ENCODE measurements at regions not wholly inside any gene's neighbourhood (a gene's known extent, or its start where the extent isn't known, plus 50 kb on each side); places are given as distances from the start of the nearest gene placed in this dataset.

DNA sequence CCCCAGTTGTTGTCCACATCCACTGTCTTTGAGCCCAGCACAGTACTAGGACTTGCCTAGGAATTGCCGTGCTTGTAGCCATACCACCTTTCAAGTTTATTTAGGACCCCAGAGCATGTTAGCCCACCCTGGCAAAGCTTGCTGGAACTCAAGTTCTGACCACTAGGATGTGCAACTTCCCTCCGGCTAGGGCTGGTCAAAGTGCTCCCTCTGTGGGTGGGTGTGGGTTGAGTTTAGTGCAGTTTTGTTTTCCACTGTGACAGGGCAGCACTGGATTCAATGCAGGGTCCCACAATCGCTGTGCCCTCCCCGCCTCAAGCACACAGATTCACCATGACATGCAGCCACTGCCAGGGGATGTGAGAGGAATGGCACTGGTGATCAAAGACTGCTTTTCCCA is 96.0 kb downstream of the RASGEF1B start:
- H3K27ac Mint-ChIP-seq = no peak overlapping the region
- no peaks in the 10 kb centered on the region for H3K27me3 Mint-ChIP-seq
- no peaks in the 10 kb centered on the region for H3K9me3 Mint-ChIP-seq
- no peak for DNase-seq
- no peak overlapping the region for H3K4me3 Mint-ChIP-seq
- H3K4me1 Mint-ChIP-seq = no peaks in the 10 kb centered on the region
- H3K36me3 Mint-ChIP-seq = no peaks in the 10 kb centered on the region
- CTCF ChIA-PET = interaction anchor here (0.5 kb wide), 1 partner anchor 299 kb away, joined by 4 read pairs; no protein-coding TSS in a partner anchor

DNA sequence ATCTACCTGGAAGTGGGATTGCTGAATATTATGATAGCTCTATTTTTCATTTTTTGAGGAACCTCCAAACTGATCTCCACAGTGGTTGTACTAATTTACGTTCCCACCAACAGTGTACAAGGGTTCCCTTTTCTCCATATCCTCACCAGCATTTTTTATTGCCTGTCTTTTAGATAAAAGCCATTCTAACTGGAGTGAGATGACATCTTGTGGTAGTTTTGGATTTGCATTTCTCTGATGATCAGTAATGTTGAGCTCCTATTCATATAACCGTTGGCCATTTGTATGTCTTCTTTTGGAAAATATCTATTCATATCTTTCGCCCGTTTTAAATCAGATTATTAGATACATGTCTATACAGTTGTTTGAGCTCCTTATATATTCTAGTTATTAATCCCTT is 101.8 kb downstream of the RASGEF1B start:
- CTCF ChIA-PET = no interaction called here
- DNase-seq = no peak
- H3K36me3 Mint-ChIP-seq = no peaks in the 10 kb centered on the region
- no peak overlapping the region for H3K4me3 Mint-ChIP-seq
- no peaks in the 10 kb centered on the region for H3K4me1 Mint-ChIP-seq
- no peak overlapping the region for H3K27ac Mint-ChIP-seq
- no peaks in the 10 kb centered on the region for H3K9me3 Mint-ChIP-seq
- peaks cover 3% of the 10 kb centered on the region for H3K27me3 Mint-ChIP-seq

DNA sequence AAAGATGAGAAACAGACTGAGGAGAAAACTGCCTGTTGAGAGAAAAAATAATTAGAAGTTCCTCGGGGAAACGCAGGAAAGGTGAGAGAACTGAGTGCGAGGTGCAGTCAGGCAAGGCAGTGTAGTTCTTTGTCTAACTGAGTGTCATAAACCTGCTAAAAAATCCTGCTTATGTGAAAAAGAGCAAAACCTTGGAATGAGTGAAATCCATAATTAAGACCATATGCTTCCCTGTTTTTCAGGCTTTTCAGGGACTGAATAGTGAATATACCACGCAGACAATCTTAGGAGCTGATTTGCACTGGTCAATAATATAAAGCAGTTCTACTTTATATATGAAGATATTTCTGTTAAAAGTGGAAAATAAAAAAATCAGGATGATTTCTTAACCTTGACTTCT is 104.9 kb downstream of the RASGEF1B start:
- DNase-seq = no peak
- CTCF ChIA-PET = no interaction called here
- Mint-ChIP-seq H3K4me3 (no peak overlapping the region), H3K27ac (no peak overlapping the region), H3K4me1 (no peaks in the 10 kb centered on the region), H3K9me3 (no peaks in the 10 kb centered on the region), H3K36me3 (no peaks in the 10 kb centered on the region), H3K27me3 (peaks cover 3% of the 10 kb centered on the region)

DNA sequence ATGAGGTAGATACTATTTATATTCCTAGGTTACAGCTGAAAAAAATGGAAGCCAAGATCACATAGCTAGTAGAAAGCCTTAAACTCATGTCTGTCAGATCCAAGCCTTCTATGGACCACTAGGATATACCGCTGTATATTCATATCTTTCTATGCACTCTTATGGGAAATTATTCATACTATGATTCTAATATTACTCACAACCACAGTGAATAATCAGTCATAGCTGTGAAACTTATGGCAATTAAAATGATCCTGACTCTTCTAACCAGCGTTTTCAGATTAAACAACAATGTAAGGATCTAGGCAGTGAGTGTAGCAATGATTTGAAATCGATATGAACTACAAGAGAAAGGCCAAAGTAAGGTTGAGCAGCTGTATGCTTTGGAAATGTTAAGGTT is 111.0 kb downstream of the RASGEF1B start:
- CTCF ChIA-PET = no interaction called here
- Mint-ChIP-seq H3K36me3 (no peaks in the 10 kb centered on the region), H3K4me3 (no peak overlapping the region), H3K27ac (no peak overlapping the region), H3K9me3 (no peaks in the 10 kb centered on the region), H3K27me3 (no peaks in the 10 kb centered on the region), H3K4me1 (no peaks in the 10 kb centered on the region)
- no peak for DNase-seq

DNA sequence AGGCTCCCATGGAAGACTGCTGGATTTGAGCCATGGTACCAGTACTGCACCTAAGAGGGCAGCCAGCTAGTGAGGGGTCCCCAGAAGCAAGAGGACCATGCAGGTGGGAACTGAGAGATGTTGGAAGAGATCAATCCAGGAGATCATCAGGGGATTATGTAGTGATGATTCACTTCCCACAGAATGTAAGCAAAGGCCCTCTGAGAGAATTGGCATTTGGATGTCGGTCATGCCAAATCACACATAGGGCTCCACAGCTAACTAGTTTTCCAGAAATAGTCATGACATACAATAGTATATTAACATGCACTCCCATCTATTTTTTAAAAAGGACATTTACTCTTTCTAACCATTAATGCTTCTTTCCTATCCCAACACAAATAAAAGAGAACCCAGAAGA is 112.5 kb downstream of the RASGEF1B start:
- CTCF ChIA-PET = no interaction called here
- no peaks in the 10 kb centered on the region for H3K36me3 Mint-ChIP-seq
- no peaks in the 10 kb centered on the region for H3K9me3 Mint-ChIP-seq
- no peak overlapping the region for H3K27ac Mint-ChIP-seq
- no peak overlapping the region for H3K4me3 Mint-ChIP-seq
- no peaks in the 10 kb centered on the region for H3K27me3 Mint-ChIP-seq
- DNase-seq = no peak
- H3K4me1 Mint-ChIP-seq = no peaks in the 10 kb centered on the region

DNA sequence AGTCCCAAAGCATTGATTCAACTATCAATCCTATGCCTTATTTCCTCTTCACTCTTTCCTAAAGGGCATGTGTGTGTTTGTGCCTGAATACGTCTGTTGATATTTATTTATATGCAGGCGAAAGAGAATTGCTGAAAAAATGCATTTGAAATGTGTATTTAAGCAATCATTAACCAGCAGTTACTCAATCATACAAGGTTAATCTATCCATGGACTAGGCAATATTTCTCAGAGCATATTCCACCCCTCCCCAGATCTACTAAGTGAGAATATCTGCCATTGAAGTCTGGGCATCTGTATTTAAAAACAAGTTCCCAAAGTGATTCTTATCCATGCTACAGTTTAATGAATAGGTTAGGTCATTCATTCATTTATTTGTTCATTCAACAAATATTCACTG is 113.6 kb downstream of the RASGEF1B start:
- CTCF ChIA-PET = no interaction called here
- H3K27me3 Mint-ChIP-seq = no peaks in the 10 kb centered on the region
- H3K4me1 Mint-ChIP-seq = no peaks in the 10 kb centered on the region
- no peak for DNase-seq
- no peak overlapping the region for H3K27ac Mint-ChIP-seq
- H3K36me3 Mint-ChIP-seq = no peaks in the 10 kb centered on the region
- H3K9me3 Mint-ChIP-seq = no peaks in the 10 kb centered on the region
- H3K4me3 Mint-ChIP-seq = no peak overlapping the region

DNA sequence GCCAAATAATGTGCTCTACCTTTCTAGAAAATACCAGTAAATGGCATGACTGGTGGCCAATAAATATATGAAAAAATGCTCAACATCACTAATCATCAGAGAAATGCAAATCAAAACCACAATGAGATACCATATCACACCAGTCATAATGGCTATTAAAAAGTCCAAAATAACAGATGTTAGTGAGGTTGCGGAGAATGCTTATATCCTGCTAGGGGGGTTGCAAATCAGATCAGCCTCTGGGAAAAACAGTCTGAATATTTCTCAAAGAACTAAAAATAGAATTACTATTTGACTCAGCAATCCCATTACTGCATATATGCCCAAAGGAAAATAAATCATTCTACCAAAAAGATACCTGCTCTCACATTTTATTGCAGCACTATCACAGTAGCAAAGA is 115.1 kb downstream of the RASGEF1B start:
- Mint-ChIP-seq H3K4me1 (no peaks in the 10 kb centered on the region), H3K4me3 (no peak overlapping the region), H3K36me3 (no peaks in the 10 kb centered on the region), H3K27ac (no peak overlapping the region), H3K9me3 (no peaks in the 10 kb centered on the region), H3K27me3 (no peaks in the 10 kb centered on the region)
- CTCF ChIA-PET = no interaction called here
- no peak for DNase-seq

DNA sequence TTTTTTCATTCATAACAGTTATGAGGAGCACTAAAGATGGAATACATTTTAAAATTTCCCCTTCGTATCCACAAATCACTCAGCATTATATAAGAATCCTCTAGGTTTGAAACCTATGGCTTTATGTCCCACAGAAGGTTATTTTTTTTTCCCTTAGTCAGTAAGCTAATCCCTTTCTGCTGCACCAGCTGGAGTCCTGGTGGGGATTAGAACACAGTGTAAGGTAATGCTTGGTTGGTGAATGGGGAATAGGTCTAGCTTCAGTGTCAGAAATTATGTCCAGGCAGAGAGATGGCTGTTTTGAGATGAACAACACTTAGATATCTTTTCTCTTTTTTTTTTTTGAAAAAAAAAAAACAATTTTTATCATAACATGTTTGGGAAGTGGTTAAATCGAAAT is 116.6 kb downstream of the RASGEF1B start:
- H3K27ac Mint-ChIP-seq = no peak overlapping the region
- H3K4me1 Mint-ChIP-seq = no peaks in the 10 kb centered on the region
- H3K9me3 Mint-ChIP-seq = no peaks in the 10 kb centered on the region
- H3K36me3 Mint-ChIP-seq = no peaks in the 10 kb centered on the region
- CTCF ChIA-PET = interaction anchor here (2.9 kb wide), 1 partner anchor 286 kb away, joined by 16 read pairs; no protein-coding TSS in a partner anchor
- H3K27me3 Mint-ChIP-seq = no peaks in the 10 kb centered on the region
- DNase-seq = no peak
- H3K4me3 Mint-ChIP-seq = no peak overlapping the region

DNA sequence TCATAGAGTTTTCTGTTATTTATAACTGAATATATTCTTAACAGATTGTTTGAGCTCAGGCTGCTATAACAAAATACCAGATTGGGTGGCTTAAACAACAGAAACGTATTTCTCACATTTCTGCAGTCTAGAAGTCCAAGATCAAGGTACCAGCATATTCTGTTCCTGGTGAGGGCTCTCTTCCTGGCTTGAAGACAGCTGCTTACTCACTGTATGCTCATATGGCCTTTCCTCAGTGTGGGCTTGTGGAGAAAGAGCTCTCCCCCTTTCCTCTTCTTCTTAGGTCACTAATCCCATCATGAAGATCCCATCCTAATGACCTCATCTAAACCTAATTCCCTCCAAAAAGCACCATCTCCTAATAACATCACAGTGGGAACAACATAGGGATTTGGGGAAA is 117.8 kb downstream of the RASGEF1B start:
- Mint-ChIP-seq H3K36me3 (no peaks in the 10 kb centered on the region), H3K4me1 (no peaks in the 10 kb centered on the region), H3K27me3 (no peaks in the 10 kb centered on the region), H3K9me3 (no peaks in the 10 kb centered on the region), H3K27ac (no peak overlapping the region), H3K4me3 (no peak overlapping the region)
- CTCF ChIA-PET = interaction anchor here (2.9 kb wide), 1 partner anchor 284 kb away, joined by 16 read pairs; no protein-coding TSS in a partner anchor
- DNase-seq = no peak

DNA sequence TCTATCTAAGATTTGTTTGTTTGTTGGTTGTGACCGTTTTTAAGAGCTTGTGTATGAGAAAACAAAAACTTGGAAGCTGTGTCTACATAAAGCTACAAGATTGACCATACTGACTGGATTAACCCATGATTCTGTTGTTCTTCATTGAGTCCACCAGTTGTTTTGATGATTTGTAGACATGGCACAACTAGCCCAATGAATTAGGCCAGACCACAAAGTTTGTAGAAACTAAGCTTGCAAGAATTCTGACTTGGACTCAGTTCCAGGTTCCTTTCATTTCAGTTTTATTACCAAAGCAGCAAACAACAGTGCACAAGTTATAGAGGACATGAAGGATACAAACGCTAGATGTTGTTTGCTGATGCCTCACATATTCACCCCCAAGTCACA is 119.3 kb downstream of the RASGEF1B start:
- Mint-ChIP-seq H3K27ac (no peak overlapping the region), H3K4me1 (no peaks in the 10 kb centered on the region), H3K9me3 (no peaks in the 10 kb centered on the region), H3K36me3 (no peaks in the 10 kb centered on the region), H3K27me3 (no peaks in the 10 kb centered on the region), H3K4me3 (no peak overlapping the region)
- no peak for DNase-seq
- CTCF ChIA-PET = interaction anchor here (1.0 to 2.9 kb wide), 6 partner anchors 22 to 492 kb away, joined by 3 to 45 read pairs (median 4); no protein-coding TSS in a partner anchor

DNA sequence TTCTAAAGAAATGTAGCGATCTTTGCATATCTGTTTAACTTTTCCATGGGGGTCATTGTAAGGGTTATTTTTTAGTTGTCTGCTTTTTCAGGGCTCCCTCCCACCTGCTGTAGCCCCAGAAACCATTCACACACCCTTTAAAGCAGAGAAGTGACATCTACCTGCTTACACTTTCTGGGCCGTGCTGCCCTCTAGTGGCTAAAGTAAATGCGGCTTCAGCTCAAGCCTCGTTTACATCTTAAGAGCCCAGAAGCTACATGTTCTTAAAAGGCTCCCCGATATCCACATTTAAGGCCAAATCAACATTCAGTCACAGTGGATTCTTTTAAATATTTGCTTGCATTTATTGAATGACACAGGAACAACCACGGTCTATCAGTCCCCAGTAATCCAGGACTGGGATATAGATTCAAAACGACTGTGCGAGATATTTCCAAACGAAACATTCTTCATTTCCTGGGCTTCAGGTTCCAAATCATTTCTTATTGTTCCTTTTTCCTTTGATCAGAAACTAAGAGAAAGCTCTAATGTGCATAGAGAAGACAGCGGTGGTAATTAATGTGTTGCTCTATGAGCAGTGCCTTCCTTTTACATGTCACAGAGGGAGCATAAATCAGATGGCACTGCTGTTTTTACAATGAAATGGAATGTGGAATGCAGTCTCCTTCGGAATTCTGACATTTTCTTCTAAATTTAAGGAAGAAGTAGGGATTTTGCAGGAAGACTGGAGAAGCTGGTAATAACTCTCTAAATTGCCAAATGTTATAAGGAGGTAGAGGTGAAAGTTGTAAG is 119.9 kb downstream of the RASGEF1B start:
- peak; percentile 71 for DNase-seq
- CTCF ChIA-PET = interaction anchor here (0.6 to 2.9 kb wide), 11 partner anchors 21 to 595 kb away, joined by 3 to 45 read pairs (median 3); no protein-coding TSS in a partner anchor
- Mint-ChIP-seq H3K27me3 (no peaks in the 10 kb centered on the region), H3K4me1 (no peaks in the 10 kb centered on the region), H3K27ac (no peak overlapping the region), H3K36me3 (no peaks in the 10 kb centered on the region), H3K4me3 (no peak overlapping the region), H3K9me3 (no peaks in the 10 kb centered on the region)

DNA sequence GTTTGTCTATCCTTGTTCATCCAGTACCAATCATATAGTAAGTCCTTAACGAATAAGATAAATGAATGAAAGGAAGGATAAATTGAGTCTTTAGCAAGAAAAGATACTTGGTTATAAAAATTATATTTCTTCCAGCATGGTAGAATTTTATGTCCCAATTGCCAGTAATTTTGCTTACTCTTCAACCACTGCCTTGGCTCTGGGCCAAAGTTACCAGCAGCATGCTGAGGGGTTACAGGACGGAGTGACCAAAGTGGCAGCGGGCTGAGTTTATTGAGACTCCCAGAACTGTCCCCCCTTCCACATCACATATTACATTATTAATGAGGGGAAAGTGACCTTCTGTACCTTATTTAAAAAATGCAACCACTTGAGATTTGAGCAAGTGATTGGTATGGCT is 121.7 kb downstream of the RASGEF1B start:
- H3K27ac Mint-ChIP-seq = no peak overlapping the region
- no peaks in the 10 kb centered on the region for H3K4me1 Mint-ChIP-seq
- H3K9me3 Mint-ChIP-seq = no peaks in the 10 kb centered on the region
- no peaks in the 10 kb centered on the region for H3K36me3 Mint-ChIP-seq
- no peak for DNase-seq
- CTCF ChIA-PET = interaction anchor here (2.9 to 3.3 kb wide), 2 partner anchors 280 kb away, joined by 15 to 45 read pairs; no protein-coding TSS in a partner anchor
- H3K27me3 Mint-ChIP-seq = no peaks in the 10 kb centered on the region
- H3K4me3 Mint-ChIP-seq = no peak overlapping the region

DNA sequence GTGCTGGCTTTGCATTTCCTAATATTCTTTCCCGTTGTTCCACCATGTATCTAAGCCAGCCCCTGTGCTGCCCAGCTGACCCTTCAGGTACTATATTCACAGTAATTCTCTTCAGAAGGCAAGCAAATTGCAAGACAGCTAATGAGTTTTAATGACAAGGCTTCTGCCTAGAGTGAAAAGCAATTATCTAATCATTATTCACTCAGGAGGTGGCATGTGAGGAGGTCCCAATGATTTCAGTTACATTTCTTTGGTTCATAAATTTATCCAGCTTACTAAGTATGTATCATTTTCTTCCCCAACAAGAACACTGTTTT is 123.0 kb downstream of the RASGEF1B start:
- CTCF ChIA-PET = interaction anchor here (3.3 kb wide), 1 partner anchor 278 kb away, joined by 15 read pairs; no protein-coding TSS in a partner anchor
- Mint-ChIP-seq H3K4me3 (no peak overlapping the region), H3K27me3 (no peaks in the 10 kb centered on the region), H3K9me3 (no peaks in the 10 kb centered on the region), H3K4me1 (no peaks in the 10 kb centered on the region), H3K27ac (no peak overlapping the region), H3K36me3 (no peaks in the 10 kb centered on the region)
- DNase-seq = no peak

DNA sequence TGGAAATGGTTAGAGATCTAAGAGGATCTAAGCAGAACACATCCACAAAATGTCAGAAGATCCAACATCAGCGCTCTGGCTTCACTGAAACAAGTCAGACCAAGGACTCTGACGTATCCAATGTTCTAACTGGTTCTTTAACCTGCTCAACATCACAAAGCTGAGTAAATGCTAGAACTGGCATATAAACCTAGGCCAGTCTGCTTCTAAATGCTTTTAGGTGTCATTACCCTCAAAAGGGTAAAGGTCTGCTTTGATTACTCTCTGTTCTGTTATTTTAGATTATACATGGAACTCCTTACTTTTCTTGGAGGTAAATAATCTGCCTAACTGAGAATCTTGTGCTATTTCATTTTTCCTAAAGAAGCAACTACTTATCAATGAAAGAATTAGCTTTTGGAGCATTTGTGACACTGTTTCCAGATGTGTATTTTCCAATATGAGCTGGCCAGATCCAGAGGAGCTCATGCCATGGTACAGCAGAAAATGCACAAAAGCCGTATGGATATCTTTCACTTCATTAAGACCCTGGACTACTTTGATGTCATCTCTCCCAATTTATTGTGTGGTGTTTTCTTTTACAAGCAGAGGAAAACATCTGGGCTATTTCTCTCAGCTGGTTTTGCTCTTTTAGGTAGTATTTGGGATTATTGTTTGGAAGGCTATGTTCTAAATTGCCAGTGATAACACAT is 123.5 kb downstream of the RASGEF1B start:
- no peaks in the 10 kb centered on the region for H3K36me3 Mint-ChIP-seq
- DNase-seq = no peak
- H3K4me1 Mint-ChIP-seq = no peaks in the 10 kb centered on the region
- CTCF ChIA-PET = interaction anchor here (3.3 kb wide), 1 partner anchor 278 kb away, joined by 15 read pairs; no protein-coding TSS in a partner anchor
- H3K4me3 Mint-ChIP-seq = no peak overlapping the region
- H3K27ac Mint-ChIP-seq = no peak overlapping the region
- H3K9me3 Mint-ChIP-seq = no peaks in the 10 kb centered on the region
- H3K27me3 Mint-ChIP-seq = no peaks in the 10 kb centered on the region

DNA sequence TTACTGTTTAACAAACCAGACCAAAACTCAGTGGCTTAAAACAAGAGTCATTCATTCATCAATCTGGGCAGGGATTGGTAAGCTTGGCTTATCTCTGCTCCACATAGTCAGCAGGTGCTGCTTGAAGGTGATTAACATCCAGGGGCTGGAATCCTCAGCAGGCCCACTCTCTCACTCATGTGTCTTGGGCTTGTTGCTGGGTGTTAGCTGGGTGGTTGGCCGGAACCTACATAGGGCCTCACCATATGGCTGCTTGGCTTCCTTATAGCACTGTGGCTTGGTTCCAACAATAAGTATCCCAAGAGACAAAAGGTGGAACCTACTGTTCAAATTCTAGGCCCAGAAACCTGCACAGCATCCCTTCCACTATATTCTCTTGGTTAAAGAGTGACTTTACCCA is 125.0 kb downstream of the RASGEF1B start:
- H3K27ac Mint-ChIP-seq = no peak overlapping the region
- H3K36me3 Mint-ChIP-seq = no peaks in the 10 kb centered on the region
- H3K9me3 Mint-ChIP-seq = no peaks in the 10 kb centered on the region
- H3K4me1 Mint-ChIP-seq = no peaks in the 10 kb centered on the region
- H3K4me3 Mint-ChIP-seq = no peak overlapping the region
- DNase-seq = no peak
- H3K27me3 Mint-ChIP-seq = no peaks in the 10 kb centered on the region
- CTCF ChIA-PET = interaction anchor here (3.3 kb wide), 1 partner anchor 276 kb away, joined by 15 read pairs; no protein-coding TSS in a partner anchor

Measured in activated naive CD4-positive, alpha-beta T cell treated with anti-CD3 and anti-CD28 coated beads, Interleukin-2, amount 10 ng/mL, durations not matched to agents 7 days and 5 days (primary cell).